ENCODE measurements at regions not wholly inside any gene's neighbourhood (a gene's known extent, or its start where the extent isn't known, plus 50 kb on each side); places are given as distances from the start of the nearest gene placed in this dataset.

- ChIA-PET CTCF (interaction anchor here (0.9 kb wide), 1 partner anchor 14 kb away, joined by 3 read pairs; no protein-coding TSS in a partner anchor), POLR2A (no interaction called here)
- no peaks in the 10 kb centered on the region for H3K4me1 ChIP-seq (ENCODE audit: control extremely low read depth in 1 of 4, control insufficient read depth in 4 of 4, insufficient read depth in 4 of 4, low read length in 3 of 4)
- no peaks in the 10 kb centered on the region for H3K36me3 ChIP-seq (ENCODE audit: control insufficient read depth in 4 of 4, insufficient read depth in 4 of 4, low read length in 3 of 4)
- no peaks in the 10 kb centered on the region for H3K27me3 ChIP-seq (replicated peaks in 2 of 5; ENCODE audit: control insufficient read depth in 4 of 5, insufficient read depth in 5 of 5, low read length in 4 of 5)
- H3K4me3 ChIP-seq (ENCODE audit: control insufficient read depth in 1 of 7, extremely low read depth in 1 of 7, insufficient read depth in 4 of 7, low read depth in 2 of 7, low read length in 6 of 7): no peak overlapping the region
- no peaks in the 10 kb centered on the region for H3K9me3 ChIP-seq (ENCODE audit: control extremely low read depth in 1 of 5, control insufficient read depth in 4 of 5, insufficient read depth in 2 of 5, low read depth in 1 of 5, low read length in 4 of 5)
- H3K27ac ChIP-seq (ENCODE audit: insufficient read depth in 1 of 2, low read depth in 1 of 2, low read length in 2 of 2, poor library complexity in 1 of 2, severe bottlenecking in 2 of 2): no peak overlapping the region
- DNase-seq: no peak
These were observed 249.3 kb upstream of the HTR2A start for GRCh38 chr13:47146136-47146535.

DNA sequence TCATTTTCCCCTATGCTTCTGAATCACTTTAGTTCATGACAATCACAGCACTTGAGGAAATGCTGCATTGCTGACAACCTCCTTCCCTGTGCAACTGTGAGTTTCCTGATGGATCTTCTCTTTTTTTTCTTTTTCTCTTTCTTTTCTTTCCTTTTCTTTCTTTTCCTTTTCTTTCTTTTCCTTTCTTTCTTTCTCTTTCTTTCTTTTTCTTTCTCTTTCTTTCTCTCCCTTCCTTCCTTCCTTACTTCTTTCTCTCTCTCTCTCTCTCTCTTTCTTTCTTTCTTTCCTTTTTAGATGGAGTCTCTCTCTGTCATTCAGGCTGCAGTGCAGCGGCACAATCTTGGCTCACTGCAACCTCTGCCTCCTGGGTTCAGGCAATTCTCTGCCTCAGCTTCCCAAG lies 247.9 kb upstream of the HTR2A start:
- POLR2A ChIA-PET: no interaction called here
- Histone ChIP-seq H3K9me3 (ENCODE audit: control extremely low read depth in 1 of 5, control insufficient read depth in 4 of 5, insufficient read depth in 2 of 5, low read depth in 1 of 5, low read length in 4 of 5) (no peaks in the 10 kb centered on the region), H3K36me3 (ENCODE audit: control insufficient read depth in 4 of 4, insufficient read depth in 4 of 4, low read length in 3 of 4) (no peaks in the 10 kb centered on the region), H3K27me3 (replicated peaks in 2 of 5; ENCODE audit: control insufficient read depth in 4 of 5, insufficient read depth in 5 of 5, low read length in 4 of 5) (no peaks in the 10 kb centered on the region), H3K27ac (ENCODE audit: insufficient read depth in 1 of 2, low read depth in 1 of 2, low read length in 2 of 2, poor library complexity in 1 of 2, severe bottlenecking in 2 of 2) (no peak overlapping the region), H3K4me1 (ENCODE audit: control extremely low read depth in 1 of 4, control insufficient read depth in 4 of 4, insufficient read depth in 4 of 4, low read length in 3 of 4) (no peaks in the 10 kb centered on the region), H3K4me3 (ENCODE audit: control insufficient read depth in 1 of 7, extremely low read depth in 1 of 7, insufficient read depth in 4 of 7, low read depth in 2 of 7, low read length in 6 of 7) (no peak overlapping the region)
- WGBS (ENCODE audit: insufficient coverage): no CpG with 5 or more reads among the region's 1 CpG
- CTCF ChIA-PET: interaction anchor here (0.9 kb wide), 1 partner anchor 17 kb away, joined by 3 read pairs; no protein-coding TSS in a partner anchor
- DNase-seq: no peak

DNA sequence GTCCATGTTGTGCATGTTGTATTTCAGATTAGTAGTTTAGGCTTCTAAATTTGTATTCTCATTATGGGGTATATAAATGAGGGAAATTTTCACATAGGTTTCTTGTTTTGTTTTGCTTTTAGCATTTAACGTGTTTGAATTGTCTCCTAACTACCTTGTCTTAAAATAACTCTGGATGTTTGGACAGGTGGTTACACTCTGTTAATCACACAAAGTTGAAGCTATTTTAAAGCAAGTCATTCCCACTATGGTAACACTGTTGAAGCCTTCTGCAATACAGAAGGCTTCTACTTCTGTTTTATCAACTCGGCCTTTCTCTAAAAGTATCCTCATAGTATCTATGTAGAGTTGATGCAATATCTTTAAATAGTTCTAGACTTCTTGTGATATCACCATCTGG lies 245.3 kb upstream of the HTR2A start:
- H3K4me1 ChIP-seq (ENCODE audit: control extremely low read depth in 1 of 4, control insufficient read depth in 4 of 4, insufficient read depth in 4 of 4, low read length in 3 of 4): no peaks in the 10 kb centered on the region
- no CpG with 5 or more reads among the region's 2 CpGs for WGBS (ENCODE audit: insufficient coverage)
- H3K4me3 ChIP-seq (ENCODE audit: control insufficient read depth in 1 of 7, extremely low read depth in 1 of 7, insufficient read depth in 4 of 7, low read depth in 2 of 7, low read length in 6 of 7): no peak overlapping the region
- ChIA-PET CTCF (no interaction called here), POLR2A (no interaction called here)
- H3K36me3 ChIP-seq (ENCODE audit: control insufficient read depth in 4 of 4, insufficient read depth in 4 of 4, low read length in 3 of 4): no peaks in the 10 kb centered on the region
- no peak overlapping the region for H3K27ac ChIP-seq (ENCODE audit: insufficient read depth in 1 of 2, low read depth in 1 of 2, low read length in 2 of 2, poor library complexity in 1 of 2, severe bottlenecking in 2 of 2)
- H3K27me3 ChIP-seq (replicated peaks in 2 of 5; ENCODE audit: control insufficient read depth in 4 of 5, insufficient read depth in 5 of 5, low read length in 4 of 5): no peaks in the 10 kb centered on the region
- no peaks in the 10 kb centered on the region for H3K9me3 ChIP-seq (ENCODE audit: control extremely low read depth in 1 of 5, control insufficient read depth in 4 of 5, insufficient read depth in 2 of 5, low read depth in 1 of 5, low read length in 4 of 5)
- no peak for DNase-seq

DNA sequence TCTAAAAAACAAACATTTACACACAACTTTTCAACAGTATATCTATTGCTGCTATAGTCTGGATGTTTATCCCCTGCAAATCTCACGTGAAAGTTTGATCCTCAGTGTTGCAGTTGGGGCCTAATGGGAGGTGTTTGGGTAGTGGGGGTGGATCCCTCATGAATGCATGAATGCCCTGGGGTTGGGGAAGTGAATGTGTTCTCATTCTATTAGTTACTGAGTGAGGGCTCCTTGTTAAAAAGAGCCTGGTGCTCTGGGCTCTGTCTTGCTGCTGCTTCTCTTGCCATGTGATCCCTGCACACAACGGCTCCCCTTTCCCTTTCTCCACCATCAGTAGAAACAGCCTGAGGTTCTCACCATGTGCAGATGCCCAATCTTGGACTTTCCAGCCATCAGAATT lies 242.7 kb upstream of the HTR2A start:
- Histone ChIP-seq H3K4me3 (ENCODE audit: control insufficient read depth in 1 of 7, extremely low read depth in 1 of 7, insufficient read depth in 4 of 7, low read depth in 2 of 7, low read length in 6 of 7) (no peak overlapping the region), H3K27ac (ENCODE audit: insufficient read depth in 1 of 2, low read depth in 1 of 2, low read length in 2 of 2, poor library complexity in 1 of 2, severe bottlenecking in 2 of 2) (no peak overlapping the region), H3K4me1 (ENCODE audit: control extremely low read depth in 1 of 4, control insufficient read depth in 4 of 4, insufficient read depth in 4 of 4, low read length in 3 of 4) (no peaks in the 10 kb centered on the region), H3K27me3 (replicated peaks in 2 of 5; ENCODE audit: control insufficient read depth in 4 of 5, insufficient read depth in 5 of 5, low read length in 4 of 5) (no peaks in the 10 kb centered on the region), H3K9me3 (ENCODE audit: control extremely low read depth in 1 of 5, control insufficient read depth in 4 of 5, insufficient read depth in 2 of 5, low read depth in 1 of 5, low read length in 4 of 5) (no peaks in the 10 kb centered on the region), H3K36me3 (ENCODE audit: control insufficient read depth in 4 of 4, insufficient read depth in 4 of 4, low read length in 3 of 4) (no peaks in the 10 kb centered on the region)
- 94% methylated on average over 2 of the region's 2 CpGs for WGBS (ENCODE audit: insufficient coverage)
- CTCF ChIA-PET: no interaction called here
- POLR2A ChIA-PET: interaction anchor here (0.6 kb wide), 1 partner anchor 11 kb away, joined by 3 read pairs; no protein-coding TSS in a partner anchor
- DNase-seq: no peak

- H3K4me1 ChIP-seq (ENCODE audit: control extremely low read depth in 1 of 4, control insufficient read depth in 4 of 4, insufficient read depth in 4 of 4, low read length in 3 of 4): peaks cover 0 to 8% (median 2%) of the 10 kb centered on the region in 4 experiments
- no peaks in the 10 kb centered on the region for H3K27me3 ChIP-seq (replicated peaks in 2 of 5; ENCODE audit: control insufficient read depth in 4 of 5, insufficient read depth in 5 of 5, low read length in 4 of 5)
- no peak for DNase-seq
- POLR2A ChIA-PET: no interaction called here
- H3K27ac ChIP-seq (ENCODE audit: insufficient read depth in 1 of 2, low read depth in 1 of 2, low read length in 2 of 2, poor library complexity in 1 of 2, severe bottlenecking in 2 of 2): no peak overlapping the region
- H3K4me3 ChIP-seq (ENCODE audit: control insufficient read depth in 1 of 7, extremely low read depth in 1 of 7, insufficient read depth in 4 of 7, low read depth in 2 of 7, low read length in 6 of 7): no peak overlapping the region
- no peaks in the 10 kb centered on the region for H3K9me3 ChIP-seq (ENCODE audit: control extremely low read depth in 1 of 5, control insufficient read depth in 4 of 5, insufficient read depth in 2 of 5, low read depth in 1 of 5, low read length in 4 of 5)
- CTCF ChIA-PET: interaction anchor here (0.8 kb wide), 1 partner anchor 65 kb away, joined by 3 read pairs; no protein-coding TSS in a partner anchor
- 100% methylated on average over 1 of the region's 1 CpG for WGBS (ENCODE audit: insufficient coverage)
- no peaks in the 10 kb centered on the region for H3K36me3 ChIP-seq (ENCODE audit: control insufficient read depth in 4 of 4, insufficient read depth in 4 of 4, low read length in 3 of 4)
These were observed 239.7 kb upstream of the HTR2A start for GRCh38 chr13:47136504-47136941.

- H3K36me3 ChIP-seq (ENCODE audit: control insufficient read depth in 4 of 4, insufficient read depth in 4 of 4, low read length in 3 of 4): no peaks in the 10 kb centered on the region
- no peak overlapping the region for H3K4me3 ChIP-seq (ENCODE audit: control insufficient read depth in 1 of 7, extremely low read depth in 1 of 7, insufficient read depth in 4 of 7, low read depth in 2 of 7, low read length in 6 of 7)
- no peak overlapping the region for H3K27ac ChIP-seq (ENCODE audit: insufficient read depth in 1 of 2, low read depth in 1 of 2, low read length in 2 of 2, poor library complexity in 1 of 2, severe bottlenecking in 2 of 2)
- CTCF ChIA-PET: no interaction called here
- POLR2A ChIA-PET: no interaction called here
- peaks cover 0 to 8% (median 2%) of the 10 kb centered on the region in 4 experiments for H3K4me1 ChIP-seq (ENCODE audit: control extremely low read depth in 1 of 4, control insufficient read depth in 4 of 4, insufficient read depth in 4 of 4, low read length in 3 of 4)
- WGBS (ENCODE audit: insufficient coverage): 96% methylated on average over 5 of the region's 5 CpGs
- H3K9me3 ChIP-seq (ENCODE audit: control extremely low read depth in 1 of 5, control insufficient read depth in 4 of 5, insufficient read depth in 2 of 5, low read depth in 1 of 5, low read length in 4 of 5): no peaks in the 10 kb centered on the region
- H3K27me3 ChIP-seq (replicated peaks in 2 of 5; ENCODE audit: control insufficient read depth in 4 of 5, insufficient read depth in 5 of 5, low read length in 4 of 5): no peaks in the 10 kb centered on the region
- no peak for DNase-seq
These were observed 239.1 kb upstream of the HTR2A start for GRCh38 chr13:47135800-47136503.

- DNase-seq: no peak
- ChIA-PET CTCF (no interaction called here), POLR2A (no interaction called here)
- 96% methylated on average over 5 of the region's 9 CpGs for WGBS (ENCODE audit: insufficient coverage)
- Histone ChIP-seq H3K27me3 (replicated peaks in 2 of 5; ENCODE audit: control insufficient read depth in 4 of 5, insufficient read depth in 5 of 5, low read length in 4 of 5) (no peaks in the 10 kb centered on the region), H3K27ac (ENCODE audit: insufficient read depth in 1 of 2, low read depth in 1 of 2, low read length in 2 of 2, poor library complexity in 1 of 2, severe bottlenecking in 2 of 2) (no peak overlapping the region), H3K36me3 (ENCODE audit: control insufficient read depth in 4 of 4, insufficient read depth in 4 of 4, low read length in 3 of 4) (no peaks in the 10 kb centered on the region), H3K9me3 (ENCODE audit: control extremely low read depth in 1 of 5, control insufficient read depth in 4 of 5, insufficient read depth in 2 of 5, low read depth in 1 of 5, low read length in 4 of 5) (no peaks in the 10 kb centered on the region), H3K4me3 (ENCODE audit: control insufficient read depth in 1 of 7, extremely low read depth in 1 of 7, insufficient read depth in 4 of 7, low read depth in 2 of 7, low read length in 6 of 7) (no peak overlapping the region), H3K4me1 (ENCODE audit: control extremely low read depth in 1 of 4, control insufficient read depth in 4 of 4, insufficient read depth in 4 of 4, low read length in 3 of 4) (peaks cover 0 to 15% (median 8%) of the 10 kb centered on the region in 4 experiments)
These were observed 238.2 kb upstream of the HTR2A start for GRCh38 chr13:47134939-47135489.

Measured in common myeloid progenitor, CD34-positive (primary cell).